ENCODE measurements at regions not wholly inside any gene's neighbourhood (a gene's known extent, or its start where the extent isn't known, plus 50 kb on each side); places are given as distances from the start of the nearest gene placed in this dataset.

GRCh38 chr10:21337171-21337792, 188.2 kb downstream of the SKIDA1 start (continued):
- no peak for TF ChIP-seq EP300 (IDR thresholded peaks at IDR 0.05; ENCODE audit: borderline replicate concordance in 1 of 2, low read depth in 2 of 2, low read length in 2 of 2)
